SK-N-SH (cell line): ENCODE measurements at regions not wholly inside any gene's neighbourhood (a gene's known extent, or its start where the extent isn't known, plus 50 kb on each side); places are given as distances from the start of the nearest gene placed in this dataset.

Experiments used
- EZH2phosphoT487 ChIP-seq: fragments of 200-600 bp; sonication (generic); IDR thresholded peaks from 2 replicates; pipeline ENCODE4 v1.6.1; 2017; ENCODE audit warnings: low read depth, mixed run types, mild to moderate bottlenecking, antibody characterized with exemption, moderate library complexity, borderline replicate concordance
- MXI1 ChIP-seq: IDR thresholded peaks from 2 replicates; pipeline ENCODE4 v1.6.1; 2012; ENCODE audit warnings: mild to moderate bottlenecking, low read depth, low read length, improper control_type of control experiment
- RCOR1 ChIP-seq: fragments of 150-350 bp; IDR thresholded peaks from 2 replicates; pipeline ENCODE4 v1.6.1; 2017; ENCODE audit warnings: antibody characterized with exemption, low read length
- SMC3 ChIP-seq: IDR thresholded peaks from 2 replicates; pipeline ENCODE4 v1.6.1; 2012; ENCODE audit warnings: low read depth, low read length, improper control_type of control experiment
- TCF12 ChIP-seq: IDR thresholded peaks from 2 replicates; pipeline ENCODE4 v1.4.0; 2012
- YY1 ChIP-seq: IDR thresholded peaks from 2 replicates; pipeline ENCODE4 v1.4.0; 2012; ENCODE audit warnings: low read depth, mild to moderate bottlenecking
- TF ChIP-seq, protein P1 (sequence below): fragments of 200-600 bp; sonication (generic); IDR thresholded peaks from 2 replicates; pipeline ENCODE4 v1.6.1; 2017; ENCODE audit warnings: antibody characterized with exemption, mild to moderate bottlenecking, moderate library complexity
- TF ChIP-seq, protein P2 (sequence below): IDR thresholded peaks from 2 replicates; pipeline ENCODE4 v1.4.0; 2012; ENCODE audit warnings: low read depth
- TF ChIP-seq, protein P3 (sequence below): IDR thresholded peaks from 2 replicates; pipeline ENCODE4 v1.6.1; 2012; ENCODE audit warnings: mild to moderate bottlenecking, low read depth, low read length, moderate library complexity

DNA sequence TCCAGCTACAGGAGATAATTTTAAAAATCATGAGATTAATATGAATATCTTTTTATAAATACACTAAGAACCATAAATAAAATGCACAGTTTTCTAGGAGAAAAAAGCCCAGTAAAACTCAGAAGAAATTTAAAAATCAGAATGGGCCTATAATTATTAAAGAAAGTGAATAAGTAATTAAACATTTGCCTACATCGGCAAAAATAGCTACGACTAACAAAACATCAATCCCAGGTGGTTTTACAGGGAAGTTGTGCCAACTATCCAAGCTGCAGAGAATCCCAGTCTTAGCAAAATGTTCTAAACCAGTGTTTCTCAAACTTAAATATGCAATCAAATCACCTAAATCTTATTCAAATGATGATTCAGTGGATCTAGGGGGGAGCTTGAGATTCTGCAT, 180.0 kb downstream of the TRIM29 start:
- no peak for TF ChIP-seq MXI1
- no peak for TF ChIP-seq EZH2phosphoT487
- TF ChIP-seq YY1 = no peak
- TF ChIP-seq, protein P1, sequence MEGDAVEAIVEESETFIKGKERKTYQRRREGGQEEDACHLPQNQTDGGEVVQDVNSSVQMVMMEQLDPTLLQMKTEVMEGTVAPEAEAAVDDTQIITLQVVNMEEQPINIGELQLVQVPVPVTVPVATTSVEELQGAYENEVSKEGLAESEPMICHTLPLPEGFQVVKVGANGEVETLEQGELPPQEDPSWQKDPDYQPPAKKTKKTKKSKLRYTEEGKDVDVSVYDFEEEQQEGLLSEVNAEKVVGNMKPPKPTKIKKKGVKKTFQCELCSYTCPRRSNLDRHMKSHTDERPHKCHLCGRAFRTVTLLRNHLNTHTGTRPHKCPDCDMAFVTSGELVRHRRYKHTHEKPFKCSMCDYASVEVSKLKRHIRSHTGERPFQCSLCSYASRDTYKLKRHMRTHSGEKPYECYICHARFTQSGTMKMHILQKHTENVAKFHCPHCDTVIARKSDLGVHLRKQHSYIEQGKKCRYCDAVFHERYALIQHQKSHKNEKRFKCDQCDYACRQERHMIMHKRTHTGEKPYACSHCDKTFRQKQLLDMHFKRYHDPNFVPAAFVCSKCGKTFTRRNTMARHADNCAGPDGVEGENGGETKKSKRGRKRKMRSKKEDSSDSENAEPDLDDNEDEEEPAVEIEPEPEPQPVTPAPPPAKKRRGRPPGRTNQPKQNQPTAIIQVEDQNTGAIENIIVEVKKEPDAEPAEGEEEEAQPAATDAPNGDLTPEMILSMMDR = no peak
- TF ChIP-seq, protein P2, sequence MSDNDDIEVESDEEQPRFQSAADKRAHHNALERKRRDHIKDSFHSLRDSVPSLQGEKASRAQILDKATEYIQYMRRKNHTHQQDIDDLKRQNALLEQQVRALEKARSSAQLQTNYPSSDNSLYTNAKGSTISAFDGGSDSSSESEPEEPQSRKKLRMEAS = no peak
- TF ChIP-seq RCOR1 = no peak
- no peak for TF ChIP-seq TCF12
- TF ChIP-seq, protein P3, sequence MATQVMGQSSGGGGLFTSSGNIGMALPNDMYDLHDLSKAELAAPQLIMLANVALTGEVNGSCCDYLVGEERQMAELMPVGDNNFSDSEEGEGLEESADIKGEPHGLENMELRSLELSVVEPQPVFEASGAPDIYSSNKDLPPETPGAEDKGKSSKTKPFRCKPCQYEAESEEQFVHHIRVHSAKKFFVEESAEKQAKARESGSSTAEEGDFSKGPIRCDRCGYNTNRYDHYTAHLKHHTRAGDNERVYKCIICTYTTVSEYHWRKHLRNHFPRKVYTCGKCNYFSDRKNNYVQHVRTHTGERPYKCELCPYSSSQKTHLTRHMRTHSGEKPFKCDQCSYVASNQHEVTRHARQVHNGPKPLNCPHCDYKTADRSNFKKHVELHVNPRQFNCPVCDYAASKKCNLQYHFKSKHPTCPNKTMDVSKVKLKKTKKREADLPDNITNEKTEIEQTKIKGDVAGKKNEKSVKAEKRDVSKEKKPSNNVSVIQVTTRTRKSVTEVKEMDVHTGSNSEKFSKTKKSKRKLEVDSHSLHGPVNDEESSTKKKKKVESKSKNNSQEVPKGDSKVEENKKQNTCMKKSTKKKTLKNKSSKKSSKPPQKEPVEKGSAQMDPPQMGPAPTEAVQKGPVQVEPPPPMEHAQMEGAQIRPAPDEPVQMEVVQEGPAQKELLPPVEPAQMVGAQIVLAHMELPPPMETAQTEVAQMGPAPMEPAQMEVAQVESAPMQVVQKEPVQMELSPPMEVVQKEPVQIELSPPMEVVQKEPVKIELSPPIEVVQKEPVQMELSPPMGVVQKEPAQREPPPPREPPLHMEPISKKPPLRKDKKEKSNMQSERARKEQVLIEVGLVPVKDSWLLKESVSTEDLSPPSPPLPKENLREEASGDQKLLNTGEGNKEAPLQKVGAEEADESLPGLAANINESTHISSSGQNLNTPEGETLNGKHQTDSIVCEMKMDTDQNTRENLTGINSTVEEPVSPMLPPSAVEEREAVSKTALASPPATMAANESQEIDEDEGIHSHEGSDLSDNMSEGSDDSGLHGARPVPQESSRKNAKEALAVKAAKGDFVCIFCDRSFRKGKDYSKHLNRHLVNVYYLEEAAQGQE = no peak
- TF ChIP-seq SMC3 = no peak
